ENCODE measurements at regions not wholly inside any gene's neighbourhood (a gene's known extent, or its start where the extent isn't known, plus 50 kb on each side); places are given as distances from the start of the nearest gene placed in this dataset.

DNA sequence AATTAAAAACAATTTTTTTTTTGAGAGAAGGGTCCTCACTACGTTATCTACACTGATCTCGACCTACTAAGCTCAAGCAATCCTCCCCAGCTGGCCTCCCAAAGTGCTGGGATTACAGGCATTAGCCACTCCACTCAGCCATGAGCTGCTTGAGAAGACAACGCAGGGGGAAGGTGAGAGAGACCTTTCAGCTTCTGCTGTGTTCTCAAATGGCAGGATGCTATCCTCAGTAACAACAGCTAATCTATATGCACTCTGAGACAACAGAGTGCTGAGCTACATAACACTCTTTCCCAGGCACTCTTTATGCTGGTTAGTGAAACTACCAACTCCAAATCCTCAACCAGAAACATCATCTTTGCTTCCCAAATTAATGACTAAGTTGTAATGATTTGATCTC lies 526.1 kb downstream of the CCER1 start:
- TF ChIP-seq, protein P1, sequence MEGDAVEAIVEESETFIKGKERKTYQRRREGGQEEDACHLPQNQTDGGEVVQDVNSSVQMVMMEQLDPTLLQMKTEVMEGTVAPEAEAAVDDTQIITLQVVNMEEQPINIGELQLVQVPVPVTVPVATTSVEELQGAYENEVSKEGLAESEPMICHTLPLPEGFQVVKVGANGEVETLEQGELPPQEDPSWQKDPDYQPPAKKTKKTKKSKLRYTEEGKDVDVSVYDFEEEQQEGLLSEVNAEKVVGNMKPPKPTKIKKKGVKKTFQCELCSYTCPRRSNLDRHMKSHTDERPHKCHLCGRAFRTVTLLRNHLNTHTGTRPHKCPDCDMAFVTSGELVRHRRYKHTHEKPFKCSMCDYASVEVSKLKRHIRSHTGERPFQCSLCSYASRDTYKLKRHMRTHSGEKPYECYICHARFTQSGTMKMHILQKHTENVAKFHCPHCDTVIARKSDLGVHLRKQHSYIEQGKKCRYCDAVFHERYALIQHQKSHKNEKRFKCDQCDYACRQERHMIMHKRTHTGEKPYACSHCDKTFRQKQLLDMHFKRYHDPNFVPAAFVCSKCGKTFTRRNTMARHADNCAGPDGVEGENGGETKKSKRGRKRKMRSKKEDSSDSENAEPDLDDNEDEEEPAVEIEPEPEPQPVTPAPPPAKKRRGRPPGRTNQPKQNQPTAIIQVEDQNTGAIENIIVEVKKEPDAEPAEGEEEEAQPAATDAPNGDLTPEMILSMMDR (IDR thresholded peaks at IDR 0.05; ENCODE audit: poor library complexity, severe bottlenecking): no peak
- TF ChIP-seq EZH2 (IDR thresholded peaks at IDR 0.05; ENCODE audit: borderline replicate concordance, insufficient read depth, low read length, poor library complexity, severe bottlenecking): no peak
- TF ChIP-seq MXI1 (conservative IDR thresholded peaks at IDR 0.05; ENCODE audit: poor library complexity, severe bottlenecking): no peak
- TF ChIP-seq POLR2AphosphoS5 (IDR thresholded peaks at IDR 0.05): no peak
- no peak for TF ChIP-seq EP300 (conservative IDR thresholded peaks at IDR 0.05; ENCODE audit: poor library complexity, severe bottlenecking)
- no peak for TF ChIP-seq RAD21 (conservative IDR thresholded peaks at IDR 0.05)
- TF ChIP-seq TAF1 (IDR thresholded peaks at IDR 0.05; ENCODE audit: low read depth): no peak

Data from neural cell (in vitro differentiated cells).